ENCODE measurements at regions not wholly inside any gene's neighbourhood (a gene's known extent, or its start where the extent isn't known, plus 50 kb on each side); places are given as distances from the start of the nearest gene placed in this dataset.
"Not testable (repeated sequence)": the region's sequence is repeated elsewhere in the genome, so short reads cannot be mapped to it uniquely, and the experiment has no call there.

- TF ChIP-seq CTCF (IDR thresholded peaks at IDR 0.05; ENCODE audit: insufficient read depth, low read length, missing control alignments): no peak
- ChIA-PET POLR2A (no interaction called here), CTCF (no interaction called here)
- H3K4me3 ChIP-seq (ENCODE audit: low read depth, low read length): no peak overlapping the region
- DNase-seq (ENCODE audit: low read depth, low spot score): no peak
Observed at GRCh38 chr7:114269714-114270113, 144.9 kb upstream of the FOXP2 start.

GRCh38 chr7:114267550-114267949 lies 147.1 kb upstream of the FOXP2 start:
- CTCF ChIA-PET; H3K4me3 ChIP-seq (ENCODE audit: low read depth, low read length); DNase-seq (ENCODE audit: low read depth, low spot score); POLR2A ChIA-PET: not testable (repeated sequence)

GRCh38 chr7:114264023-114264422 lies 150.6 kb upstream of the FOXP2 start:
- DNase-seq (ENCODE audit: low read depth, low spot score): no peak
- CTCF ChIA-PET: no interaction called here
- TF ChIP-seq CTCF (IDR thresholded peaks at IDR 0.05; ENCODE audit: insufficient read depth, low read length, missing control alignments): no peak
- H3K4me3 ChIP-seq (ENCODE audit: low read depth, low read length): no peak overlapping the region
- POLR2A ChIA-PET: no interaction called here

GRCh38 chr7:114263219-114263618 lies 151.4 kb upstream of the FOXP2 start:
- no peak for DNase-seq (ENCODE audit: low read depth, low spot score)
- TF ChIP-seq CTCF (IDR thresholded peaks at IDR 0.05; ENCODE audit: insufficient read depth, low read length, missing control alignments): no peak
- CTCF ChIA-PET: no interaction called here
- POLR2A ChIA-PET: no interaction called here
- no peak overlapping the region for H3K4me3 ChIP-seq (ENCODE audit: low read depth, low read length)

GRCh38 chr7:114255404-114255841 lies 159.2 kb upstream of the FOXP2 start:
- H3K4me3 ChIP-seq (ENCODE audit: low read depth, low read length): no peak overlapping the region
- POLR2A ChIA-PET: no interaction called here
- TF ChIP-seq CTCF (IDR thresholded peaks at IDR 0.05; ENCODE audit: insufficient read depth, low read length, missing control alignments): no peak
- CTCF ChIA-PET: no interaction called here
- DNase-seq (ENCODE audit: low read depth, low spot score): no peak

GRCh38 chr7:114243646-114244045 lies 171.0 kb upstream of the FOXP2 start:
- no peak overlapping the region for H3K4me3 ChIP-seq (ENCODE audit: low read depth, low read length)
- DNase-seq (ENCODE audit: low read depth, low spot score): no peak
- no peak for TF ChIP-seq CTCF (IDR thresholded peaks at IDR 0.05; ENCODE audit: insufficient read depth, low read length, missing control alignments)
- CTCF ChIA-PET: no interaction called here
- POLR2A ChIA-PET: no interaction called here

- CTCF ChIA-PET: no interaction called here
- no peak for DNase-seq (ENCODE audit: low read depth, low spot score)
- POLR2A ChIA-PET: no interaction called here
- no peak overlapping the region for H3K4me3 ChIP-seq (ENCODE audit: low read depth, low read length)
- TF ChIP-seq CTCF (IDR thresholded peaks at IDR 0.05; ENCODE audit: insufficient read depth, low read length, missing control alignments): no peak
Observed at GRCh38 chr7:114242992-114243507, 171.6 kb upstream of the FOXP2 start.

All from AG04449 (cell line).